ENCODE measurements at regions not wholly inside any gene's neighbourhood (a gene's known extent, or its start where the extent isn't known, plus 50 kb on each side); places are given as distances from the start of the nearest gene placed in this dataset.

- Histone ChIP-seq H3K79me2 (ENCODE audit: insufficient read depth, low read length) (no peaks in the 10 kb centered on the region), H2AFZ (ENCODE audit: low read length) (no peak overlapping the region), H3K4me3 (ENCODE audit: insufficient read depth, low read length) (no peak overlapping the region), H3K36me3 (ENCODE audit: insufficient read depth, low read length) (no peaks in the 10 kb centered on the region), H3K27me3 (ENCODE audit: insufficient read depth, low read length) (no peaks in the 10 kb centered on the region), H3K27ac (ENCODE audit: low read depth, low read length) (no peak overlapping the region), H3K4me1 (ENCODE audit: insufficient read depth, low read length) (no peaks in the 10 kb centered on the region), H4K20me1 (ENCODE audit: insufficient read depth, low read length) (no peaks in the 10 kb centered on the region), H3K9me3 (ENCODE audit: low read depth, low read length) (no peaks in the 10 kb centered on the region), H3K4me2 (ENCODE audit: insufficient read depth, low read length) (no peak overlapping the region)
- no peak for TF ChIP-seq CTCF (IDR thresholded peaks at IDR 0.05; ENCODE audit: extremely low read depth, low read depth, low read length)
- no peak for DNase-seq (ENCODE audit: insufficient read length, low spot score, missing footprints)
Observed at GRCh38 chr11:134978388-134979088, 566.5 kb upstream of the B3GAT1 start.

DNA sequence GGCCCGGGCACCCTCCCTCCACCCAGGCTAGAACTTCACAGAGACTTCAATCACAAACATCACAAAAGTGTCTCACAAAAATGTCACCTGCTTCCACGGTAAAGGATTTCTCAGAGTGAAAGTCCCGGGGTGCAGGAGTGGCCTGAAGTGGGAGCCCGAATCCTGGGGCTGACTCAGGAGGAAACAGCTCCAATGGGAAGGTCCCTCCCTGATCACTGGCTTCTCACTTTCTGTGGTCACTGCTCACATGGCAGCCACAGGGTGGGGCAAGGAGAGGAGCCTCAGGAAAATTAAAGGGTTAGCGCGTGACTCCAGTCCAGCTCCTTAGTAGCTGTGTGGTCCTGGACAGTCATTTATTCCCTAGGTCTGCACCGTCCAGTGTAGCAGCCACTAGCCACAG lies 564.5 kb upstream of the B3GAT1 start:
- Histone ChIP-seq H3K27ac (ENCODE audit: low read depth, low read length) (no peak overlapping the region), H3K36me3 (ENCODE audit: insufficient read depth, low read length) (no peaks in the 10 kb centered on the region), H3K4me1 (ENCODE audit: insufficient read depth, low read length) (no peaks in the 10 kb centered on the region), H3K4me3 (ENCODE audit: insufficient read depth, low read length) (no peak overlapping the region), H4K20me1 (ENCODE audit: insufficient read depth, low read length) (no peaks in the 10 kb centered on the region), H2AFZ (ENCODE audit: low read length) (no peak overlapping the region), H3K4me2 (ENCODE audit: insufficient read depth, low read length) (no peak overlapping the region), H3K79me2 (ENCODE audit: insufficient read depth, low read length) (no peaks in the 10 kb centered on the region), H3K27me3 (ENCODE audit: insufficient read depth, low read length) (no peaks in the 10 kb centered on the region), H3K9me3 (ENCODE audit: low read depth, low read length) (no peaks in the 10 kb centered on the region)
- DNase-seq (ENCODE audit: insufficient read length, low spot score, missing footprints): no peak
- no peak for TF ChIP-seq CTCF (IDR thresholded peaks at IDR 0.05; ENCODE audit: extremely low read depth, low read depth, low read length)

- no peaks in the 10 kb centered on the region for H3K27me3 ChIP-seq (ENCODE audit: insufficient read depth, low read length)
- H3K4me2 ChIP-seq (ENCODE audit: insufficient read depth, low read length): no peak overlapping the region
- no peaks in the 10 kb centered on the region for H3K79me2 ChIP-seq (ENCODE audit: insufficient read depth, low read length)
- no peak for TF ChIP-seq CTCF (IDR thresholded peaks at IDR 0.05; ENCODE audit: extremely low read depth, low read depth, low read length)
- H3K36me3 ChIP-seq (ENCODE audit: insufficient read depth, low read length): no peaks in the 10 kb centered on the region
- no peak overlapping the region for H3K27ac ChIP-seq (ENCODE audit: low read depth, low read length)
- H4K20me1 ChIP-seq (ENCODE audit: insufficient read depth, low read length): no peaks in the 10 kb centered on the region
- no peak overlapping the region for H2AFZ ChIP-seq (ENCODE audit: low read length)
- H3K9me3 ChIP-seq (ENCODE audit: low read depth, low read length): no peaks in the 10 kb centered on the region
- H3K4me3 ChIP-seq (ENCODE audit: insufficient read depth, low read length): no peak overlapping the region
- no peak for DNase-seq (ENCODE audit: insufficient read length, low spot score, missing footprints)
- H3K4me1 ChIP-seq (ENCODE audit: insufficient read depth, low read length): no peaks in the 10 kb centered on the region
Observed at GRCh38 chr11:134975866-134976376, 563.9 kb upstream of the B3GAT1 start.

DNA sequence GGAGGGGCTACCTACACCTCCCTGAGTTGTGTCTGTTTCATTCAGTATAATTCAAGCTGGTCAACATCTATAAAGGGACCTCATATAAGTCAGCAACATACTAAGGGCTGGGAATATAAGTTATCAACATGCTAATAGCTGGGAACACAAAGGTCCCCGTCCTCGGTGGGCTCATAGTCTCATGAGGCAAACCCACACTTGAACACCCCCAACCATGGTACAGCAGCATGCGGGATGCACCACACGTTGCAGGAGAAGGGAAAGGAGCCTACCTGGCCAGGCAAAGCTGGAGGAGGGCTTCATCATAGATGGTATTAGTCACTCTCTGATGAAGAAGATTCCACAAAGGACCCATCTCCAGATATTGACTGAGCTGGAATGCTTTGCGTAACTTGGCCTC lies 561.8 kb upstream of the B3GAT1 start:
- no peak overlapping the region for H3K4me3 ChIP-seq (ENCODE audit: insufficient read depth, low read length)
- no peak overlapping the region for H3K27ac ChIP-seq (ENCODE audit: low read depth, low read length)
- H4K20me1 ChIP-seq (ENCODE audit: insufficient read depth, low read length): no peaks in the 10 kb centered on the region
- H3K27me3 ChIP-seq (ENCODE audit: insufficient read depth, low read length): no peaks in the 10 kb centered on the region
- H3K36me3 ChIP-seq (ENCODE audit: insufficient read depth, low read length): no peaks in the 10 kb centered on the region
- H3K79me2 ChIP-seq (ENCODE audit: insufficient read depth, low read length): no peaks in the 10 kb centered on the region
- DNase-seq (ENCODE audit: insufficient read length, low spot score, missing footprints): no peak
- no peaks in the 10 kb centered on the region for H3K4me1 ChIP-seq (ENCODE audit: insufficient read depth, low read length)
- no peak for TF ChIP-seq CTCF (IDR thresholded peaks at IDR 0.05; ENCODE audit: extremely low read depth, low read depth, low read length)
- H3K4me2 ChIP-seq (ENCODE audit: insufficient read depth, low read length): no peak overlapping the region
- no peak overlapping the region for H2AFZ ChIP-seq (ENCODE audit: low read length)
- H3K9me3 ChIP-seq (ENCODE audit: low read depth, low read length): no peaks in the 10 kb centered on the region

Data from osteoblast (primary cell).